Adipocyte (in vitro differentiated cells): ENCODE measurements at regions not wholly inside any gene's neighbourhood (a gene's known extent, or its start where the extent isn't known, plus 50 kb on each side); places are given as distances from the start of the nearest gene placed in this dataset.

Experiments used
- DNase-seq: peaks from one replicate; pipeline ENCODE4 v3.0.0-alpha.2; 2015; ENCODE audit warnings: low read depth
- H3K27me3 ChIP-seq: replicated peaks from 2 replicates; pipeline ENCODE4 v1.7.0; 2013; ENCODE audit warnings: mild to moderate bottlenecking, low read length, moderate library complexity; ENCODE audit not compliant: control insufficient read depth, insufficient read depth
- H3K36me3 ChIP-seq: 2 replicates; pipeline ENCODE4 v1.7.0; 2013; ENCODE audit warnings: low read length, mild to moderate bottlenecking, moderate library complexity; ENCODE audit not compliant: control insufficient read depth, insufficient read depth, severe bottlenecking
- H3K4me1 ChIP-seq: 2 replicates; pipeline ENCODE4 v1.7.0; 2013; ENCODE audit warnings: mild to moderate bottlenecking, low read length, moderate library complexity; ENCODE audit not compliant: control insufficient read depth, insufficient read depth
- H3K4me3 ChIP-seq: 2 replicates; pipeline ENCODE4 v1.7.0; 2013; ENCODE audit warnings: mild to moderate bottlenecking, low read length, moderate library complexity
- H3K9ac ChIP-seq: 2 replicates; pipeline ENCODE4 v1.7.0; 2013; ENCODE audit warnings: mild to moderate bottlenecking, low read length, moderate library complexity
- H3K9me3 ChIP-seq: 2 replicates; pipeline ENCODE4 v1.7.0; 2013; ENCODE audit warnings: mild to moderate bottlenecking, low read length, moderate library complexity; ENCODE audit not compliant: control insufficient read depth

DNA sequence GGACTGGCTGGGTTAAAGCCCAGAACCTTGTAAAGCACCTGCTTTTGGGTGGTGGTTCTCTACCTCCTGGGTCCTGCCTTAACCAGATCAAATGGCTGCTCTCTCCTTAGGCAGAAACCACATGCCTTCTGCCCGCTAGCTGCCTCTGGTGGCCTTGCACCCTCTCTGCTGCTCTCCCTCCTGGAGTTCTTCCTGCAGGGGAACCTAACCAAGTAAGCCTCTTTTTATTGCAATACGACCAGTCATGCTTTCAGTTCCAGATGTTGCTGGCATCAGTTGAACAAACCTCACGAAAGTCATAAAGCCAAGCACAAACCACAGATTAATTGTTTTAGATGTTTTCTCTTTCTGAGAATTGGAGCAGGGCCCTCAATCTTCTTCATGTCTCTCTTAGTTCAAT is 118.9 kb downstream of the GDAP2 start:
- no peaks in the 10 kb centered on the region for H3K9me3 ChIP-seq
- no peak for DNase-seq
- H3K9ac ChIP-seq: no peak overlapping the region
- no peaks in the 10 kb centered on the region for H3K27me3 ChIP-seq
- H3K36me3 ChIP-seq: no peaks in the 10 kb centered on the region
- no peak overlapping the region for H3K4me3 ChIP-seq
- peaks cover 37% of the 10 kb centered on the region for H3K4me1 ChIP-seq

DNA sequence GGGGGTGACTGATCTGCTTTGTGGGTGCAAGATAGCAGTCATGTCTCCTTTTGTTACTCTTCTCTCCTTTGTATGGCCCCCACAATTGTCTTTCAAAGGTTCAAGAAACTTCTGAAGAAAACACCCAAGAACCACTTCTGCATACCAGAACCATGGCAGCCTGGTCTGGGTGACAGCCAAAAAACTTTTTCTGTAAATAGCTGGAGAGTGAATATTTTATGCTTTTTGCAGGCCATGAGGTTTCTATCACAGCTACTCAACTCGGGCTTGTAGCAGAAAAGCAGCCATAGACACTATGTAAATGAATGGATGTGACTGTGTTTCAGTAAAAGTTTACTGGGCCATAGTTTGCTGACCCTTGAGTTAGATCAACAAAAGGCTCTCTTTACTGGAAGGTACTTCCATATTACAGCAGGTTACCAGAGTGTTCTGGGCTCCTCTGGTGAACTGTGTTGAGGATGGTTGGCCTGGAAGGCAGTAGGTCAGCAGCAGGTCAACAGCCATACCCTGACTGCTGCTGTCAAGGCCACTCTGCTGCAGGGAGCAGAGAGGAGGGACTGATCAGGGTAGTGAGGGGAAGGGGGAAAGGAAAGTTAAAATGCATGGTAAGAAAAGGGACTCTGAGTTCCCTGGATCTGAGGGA is 116.4 kb downstream of the GDAP2 start:
- Histone ChIP-seq H3K9me3 (no peaks in the 10 kb centered on the region), H3K9ac (no peak overlapping the region), H3K4me3 (no peak overlapping the region), H3K36me3 (no peaks in the 10 kb centered on the region), H3K4me1 (peaks cover 40% of the 10 kb centered on the region), H3K27me3 (no peaks in the 10 kb centered on the region)
- peak; percentile 80 for DNase-seq
